Cardiac muscle cell (in vitro differentiated cells and primary cell): ENCODE measurements at regions not wholly inside any gene's neighbourhood (a gene's known extent, or its start where the extent isn't known, plus 50 kb on each side); places are given as distances from the start of the nearest gene placed in this dataset.

Source experiments
- DNase-seq, 2 donors: peaks; one replicate each; pipeline versions ENCODE4 v3.0.0 to v3.0.0-alpha.2; 2010 to 2017; ENCODE audit warnings: low read depth in 1 of 2, low spot score in 1 of 2
- H3K27ac ChIP-seq: fragments of 200-600 bp; sonication (generic); 2 replicates; pipeline ENCODE4 v1.5.1; 2016
- H3K27me3 ChIP-seq: fragments of 200-600 bp; sonication (generic); 2 replicates; pipeline ENCODE4 v1.6.0; 2016; ENCODE audit warnings: control low read depth
- H3K36me3 ChIP-seq: fragments of 200-600 bp; sonication (generic); 2 replicates; pipeline ENCODE4 v1.5.1; 2016; ENCODE audit warnings: control low read depth
- H3K4me1 ChIP-seq: fragments of 200-600 bp; sonication (generic); 2 replicates; pipeline ENCODE4 v1.8.1; 2017; ENCODE audit warnings: low read depth, mild to moderate bottlenecking, mixed run types
- H3K4me3 ChIP-seq: fragments of 200-600 bp; sonication (generic); 2 replicates; pipeline ENCODE4 v1.5.1; 2016; ENCODE audit warnings: mild to moderate bottlenecking
- H3K9me3 ChIP-seq: fragments of 200-600 bp; sonication (generic); 2 replicates; pipeline ENCODE4 v1.5.1; 2017; ENCODE audit warnings: low read depth, mild to moderate bottlenecking, control low read depth
- CTCF ChIP-seq: IDR thresholded peaks from 2 replicates; pipeline ENCODE4 v1.5.1; 2012; ENCODE audit warnings: low read depth, mild to moderate bottlenecking, low read length

- Histone ChIP-seq H3K9me3 (no peaks in the 10 kb centered on the region), H3K36me3 (no peaks in the 10 kb centered on the region), H3K27ac (no peak overlapping the region), H3K4me1 (no peaks in the 10 kb centered on the region), H3K4me3 (no peak overlapping the region), H3K27me3 (no peaks in the 10 kb centered on the region)
- no peak for TF ChIP-seq CTCF
- DNase-seq: peak in 1 of 2 donors; percentile 7
Observed at GRCh38 chr11:120061036-120061760, 76.7 kb downstream of the TRIM29 start.

- Histone ChIP-seq H3K4me1 (no peaks in the 10 kb centered on the region), H3K36me3 (no peaks in the 10 kb centered on the region), H3K9me3 (no peaks in the 10 kb centered on the region), H3K27me3 (no peaks in the 10 kb centered on the region), H3K4me3 (no peak overlapping the region), H3K27ac (no peak overlapping the region)
- DNase-seq: no peak
- no peak for TF ChIP-seq CTCF
Observed at GRCh38 chr11:120060512-120060911, 77.4 kb downstream of the TRIM29 start.

GRCh38 chr11:120058931-120059330 lies 79.0 kb downstream of the TRIM29 start:
- TF ChIP-seq CTCF: no peak
- DNase-seq: no peak
- H3K4me3 ChIP-seq: no peak overlapping the region
- no peaks in the 10 kb centered on the region for H3K27me3 ChIP-seq
- no peak overlapping the region for H3K27ac ChIP-seq
- H3K9me3 ChIP-seq: no peaks in the 10 kb centered on the region
- no peaks in the 10 kb centered on the region for H3K4me1 ChIP-seq
- no peaks in the 10 kb centered on the region for H3K36me3 ChIP-seq

- Histone ChIP-seq H3K36me3 (no peaks in the 10 kb centered on the region), H3K4me1 (no peaks in the 10 kb centered on the region), H3K4me3 (no peak overlapping the region), H3K27ac (no peak overlapping the region), H3K9me3 (no peaks in the 10 kb centered on the region), H3K27me3 (no peaks in the 10 kb centered on the region)
- no peak for TF ChIP-seq CTCF
- DNase-seq: peak in 1 of 2 donors; percentile 18
Observed at GRCh38 chr11:120057595-120058581, 80.0 kb downstream of the TRIM29 start.

GRCh38 chr11:120057028-120057330 lies 80.9 kb downstream of the TRIM29 start:
- H3K4me3 ChIP-seq: no peak overlapping the region
- no peaks in the 10 kb centered on the region for H3K36me3 ChIP-seq
- H3K9me3 ChIP-seq: no peaks in the 10 kb centered on the region
- no peak for DNase-seq
- H3K27ac ChIP-seq: no peak overlapping the region
- no peak for TF ChIP-seq CTCF
- H3K4me1 ChIP-seq: no peaks in the 10 kb centered on the region
- H3K27me3 ChIP-seq: no peaks in the 10 kb centered on the region
